GM12878 (cell line): ENCODE measurements at regions not wholly inside any gene's neighbourhood (a gene's known extent, or its start where the extent isn't known, plus 50 kb on each side); places are given as distances from the start of the nearest gene placed in this dataset.

ENCODE experiments used
- ATAC-seq: fragments of 200-7000 bp; cut with Tn5 transposase; 3 replicates; pipeline ENCODE4 v1.9.1; 2020; ENCODE audit warnings: mild to moderate bottlenecking, moderate library complexity
- BruUV-seq: library from RNA; stranded (reverse); fragments of 400-500 nt; replicated peaks from 2 replicates; lab custom pipeline; 2021; lab: Mats Ljungman, UMichigan
- CTCF ChIA-PET: fragments of 300-600 bp; sonication (Branson Sonifier 250); formaldehyde crosslinking; extraction: SDS; loops from one replicate; lab custom pipeline; 2021; ENCODE audit warnings: inconsistent platforms; lab: Yijun Ruan, JAX
- POLR2A ChIA-PET: fragments of 350-600 bp; formaldehyde crosslinking; extraction: SDS; loops from one replicate; lab custom pipeline; 2021; ENCODE audit warnings: inconsistent platforms; lab: Charles Lee
- RAD21 ChIA-PET: fragments of 300-600 bp; sonication (Branson Sonifier 250); formaldehyde crosslinking; loops from one replicate; lab custom pipeline; 2023; ENCODE audit warnings: antibody characterized with exemption; ENCODE audit not compliant: unreplicated experiment; lab: Charles Lee
- SMC1A ChIA-PET: fragments of 300-600 bp; sonication (Branson Sonifier 250); formaldehyde crosslinking; loops from one replicate; lab custom pipeline; 2023; ENCODE audit not compliant: unreplicated experiment, uncharacterized antibody; lab: Charles Lee
- DNase-seq: peaks from one replicate; pipeline ENCODE4 v3.0.0-alpha.2; 2011; ENCODE audit warnings: low read depth, low spot score
- FAIRE-seq: peaks from 3 replicates; lab custom pipeline; 2011; peaks lifted over from hg19 to GRCh38; lab: Jason Lieb, UNC
- H2AFZ ChIP-seq: 2 replicates; pipeline ENCODE4 v1.6.0; 2011; ENCODE audit warnings: low read depth, low read length, control low read depth; ENCODE audit not compliant: control insufficient read depth
- H3K27ac ChIP-seq: 2 replicates; pipeline ENCODE4 v1.5.1; 2011; ENCODE audit warnings: control low read depth; ENCODE audit not compliant: control insufficient read depth, insufficient read depth
- H3K27me3 ChIP-seq, 2 experiments: replicated peaks in 1 of 2; 2 replicates each; pipeline versions ENCODE4 v1.6.0 to v1.6.1; 2011; ENCODE audit warnings: low read length in 1 of 2; ENCODE audit not compliant: control insufficient read depth in 2 of 2, insufficient read depth in 2 of 2
- H3K36me3 ChIP-seq, 2 experiments: 2 replicates each; pipeline ENCODE4 v1.5.1; 2011; ENCODE audit warnings: low read length in 1 of 2; ENCODE audit not compliant: control insufficient read depth in 2 of 2, insufficient read depth in 2 of 2
- H3K4me1 ChIP-seq: 2 replicates; pipeline ENCODE4 v1.6.1; 2011; ENCODE audit warnings: mild to moderate bottlenecking, low read length, moderate library complexity, mixed read lengths; ENCODE audit not compliant: control insufficient read depth, insufficient read depth
- H3K4me2 ChIP-seq: 2 replicates; pipeline ENCODE4 v1.6.0; 2011; ENCODE audit warnings: control low read depth; ENCODE audit not compliant: control insufficient read depth, insufficient read depth
- H3K4me3 ChIP-seq: fragments of 200-600 bp; sonication (generic); 2 replicates; pipeline ENCODE4 v1.5.1; 2016
- H3K79me2 ChIP-seq: 2 replicates; pipeline ENCODE4 v1.6.0; 2011; ENCODE audit warnings: low read length; ENCODE audit not compliant: control insufficient read depth, insufficient read depth
- H3K9ac ChIP-seq: 2 replicates; pipeline ENCODE4 v1.8.0; 2011; ENCODE audit warnings: low read length, control low read depth, mixed read lengths; ENCODE audit not compliant: control insufficient read depth, insufficient read depth
- H3K9me3 ChIP-seq: replicated peaks from 3 replicates; pipeline ENCODE4 v1.5.1; 2011; ENCODE audit warnings: mild to moderate bottlenecking, low read length; ENCODE audit not compliant: control insufficient read depth, insufficient read depth
- H4K20me1 ChIP-seq: 2 replicates; pipeline ENCODE4 v1.6.0; 2011; ENCODE audit not compliant: control insufficient read depth, insufficient read depth
- BACH1 ChIP-seq: fragments of 450-650 bp; IDR thresholded peaks from 2 replicates; pipeline ENCODE4 v1.6.1; 2017; ENCODE audit warnings: mild to moderate bottlenecking, borderline replicate concordance
- BHLHE40 ChIP-seq, 2 experiments: fragments of 450-650 bp in 1 of 2; IDR thresholded peaks; 2 replicates each; pipeline ENCODE4 v1.6.1; 2011 to 2017; ENCODE audit warnings: low read depth in 2 of 2, borderline replicate concordance in 1 of 2, improper control_type of control experiment in 1 of 2, low read length in 1 of 2, mild to moderate bottlenecking in 1 of 2
- HDAC6 ChIP-seq: fragments of 200-600 bp; sonication (generic); IDR thresholded peaks from one replicate; pipeline ENCODE4 v1.8.0; 2017; ENCODE audit warnings: antibody characterized with exemption; ENCODE audit not compliant: unreplicated experiment
- HDGF ChIP-seq: fragments of 450-650 bp; IDR thresholded peaks from 2 replicates; pipeline ENCODE4 v1.6.1; 2016; ENCODE audit warnings: antibody characterized with exemption
- HSF1 ChIP-seq: fragments of 150-350 bp; IDR thresholded peaks from 2 replicates; pipeline ENCODE4 v1.6.1; 2014; ENCODE audit warnings: mild to moderate bottlenecking, low read depth, low read length
- IRF4 ChIP-seq: IDR thresholded peaks from 2 replicates; pipeline ENCODE4 v1.6.1; 2011; ENCODE audit warnings: low read depth, low read length
- LARP7 ChIP-seq: fragments of 450-650 bp; IDR thresholded peaks from 2 replicates; pipeline ENCODE4 v1.6.1; 2017; ENCODE audit warnings: mild to moderate bottlenecking
- MEF2B ChIP-seq: fragments of 450-650 bp; IDR thresholded peaks from 2 replicates; pipeline ENCODE4 v1.6.1; 2018; ENCODE audit warnings: mild to moderate bottlenecking, moderate library complexity; ENCODE audit not compliant: partially characterized antibody, poor library complexity, severe bottlenecking
- NFXL1 ChIP-seq: fragments of 450-650 bp; IDR thresholded peaks from 2 replicates; pipeline ENCODE4 v1.6.1; 2017; ENCODE audit warnings: antibody characterized with exemption, mild to moderate bottlenecking, borderline replicate concordance
- NFYA ChIP-seq: IDR thresholded peaks from 2 replicates; pipeline ENCODE4 v1.6.1; 2011; ENCODE audit warnings: low read depth, mild to moderate bottlenecking, low read length, improper control_type of control experiment, borderline replicate concordance
- NR2C1 ChIP-seq: fragments of 450-650 bp; IDR thresholded peaks from 2 replicates; pipeline ENCODE4 v1.6.1; 2017; ENCODE audit warnings: antibody characterized with exemption, mild to moderate bottlenecking, moderate library complexity
- RAD51 ChIP-seq: fragments of 450-650 bp; IDR thresholded peaks from 2 replicates; pipeline ENCODE4 v1.6.1; 2016; ENCODE audit warnings: moderate library complexity, mild to moderate bottlenecking, inconsistent platforms
- SIN3A ChIP-seq: IDR thresholded peaks from 2 replicates; pipeline ENCODE4 v1.6.1; 2012; ENCODE audit warnings: low read depth, low read length, improper control_type of control experiment
- SIX5 ChIP-seq: IDR thresholded peaks from 2 replicates; pipeline ENCODE4 v1.6.1; 2011; ENCODE audit warnings: mild to moderate bottlenecking, low read depth, low read length, moderate library complexity; ENCODE audit not compliant: severe bottlenecking
- SMAD1 ChIP-seq: fragments of 450-650 bp; IDR thresholded peaks from 2 replicates; pipeline ENCODE4 v1.6.1; 2018; ENCODE audit warnings: mild to moderate bottlenecking, low read depth; ENCODE audit not compliant: partially characterized antibody
- SUPT20H ChIP-seq: IDR thresholded peaks from 2 replicates; pipeline ENCODE4 v1.6.1; 2011; ENCODE audit warnings: low read depth, mild to moderate bottlenecking, low read length, moderate library complexity, borderline replicate concordance; ENCODE audit not compliant: control insufficient read depth
- ZBTB40 ChIP-seq: fragments of 450-650 bp; IDR thresholded peaks from 2 replicates; pipeline ENCODE4 v1.6.1; 2016; ENCODE audit warnings: mild to moderate bottlenecking, moderate library complexity, borderline replicate concordance
- in situ Hi-C: fragments of 300-500 bp; cut with MboI; formaldehyde crosslinking; loops from 9 replicates; pipeline ENCODE4 v1.14.3; 2018; ENCODE audit warnings: mixed read lengths
- intact Hi-C: fragments of 100-400 bp; cut with micrococcal nuclease; formaldehyde crosslinking; loops from one replicate; pipeline ENCODE4 v1.14.2; 2022; ENCODE audit not compliant: unreplicated experiment

- DNase-seq (no peak), FAIRE-seq (no peak), ATAC-seq (no peak)
- no peaks in the 10 kb centered on the region for H3K36me3 ChIP-seq
- H3K4me2 ChIP-seq, result no peak overlapping the region
- no peak overlapping the region for H3K9ac ChIP-seq
- TF ChIP-seq BHLHE40 (IDR thresholded peaks at IDR 0.05; ENCODE audit: borderline replicate concordance in 1 of 2, low read depth in 2 of 2, low read length in 1 of 2) (no peak), MEF2B (no peak), HDAC6 (no peak), SIX5 (no peak), BACH1 (no peak), LARP7 (no peak), ZBTB40 (no peak), SMAD1 (no peak), RAD51 (no peak), HSF1 (no peak), HDGF (no peak), SUPT20H (no peak), SIN3A (no peak), NFYA (no peak), NR2C1 (no peak), NFXL1 (no peak), IRF4 (no peak)
- intact Hi-C loops (no loop called here), in situ Hi-C loops (no loop called here)
- RAD21 ChIA-PET, result no interaction called here
- SMC1A ChIA-PET, result no interaction called here
- no peaks in the 10 kb centered on the region for H3K27me3 ChIP-seq
- CTCF ChIA-PET, result no interaction called here
- H3K4me3 ChIP-seq, result no peak overlapping the region
- H3K9me3 ChIP-seq, result no peaks in the 10 kb centered on the region
- no peaks in the 10 kb centered on the region for H3K79me2 ChIP-seq
- no peak overlapping the region for H3K27ac ChIP-seq
- POLR2A ChIA-PET, result interaction anchor here (1.0 kb wide), 1 partner anchor 15 kb away, joined by 3 read pairs; no protein-coding TSS in a partner anchor
- H2AFZ ChIP-seq, result no peak overlapping the region
- no TSS peak for BruUV-seq
- H4K20me1 ChIP-seq, result no peaks in the 10 kb centered on the region
- H3K4me1 ChIP-seq, result no peaks in the 10 kb centered on the region
These were observed 2291.1 kb downstream of the MRPL39 start for GRCh38 chr21:23316190-23316589.
